GM10266 (cell line): ENCODE measurements at regions not wholly inside any gene's neighbourhood (a gene's known extent, or its start where the extent isn't known, plus 50 kb on each side); places are given as distances from the start of the nearest gene placed in this dataset.
"Not testable (repeated sequence)": the region's sequence is repeated elsewhere in the genome, so short reads cannot be mapped to it uniquely, and the experiment has no call there.

ENCODE experiments used
- DNase-seq: peaks from one replicate; pipeline ENCODE4 v3.0.0; 2012; ENCODE audit errors: extremely low spot score
- TF ChIP-seq, protein P1 (sequence below): IDR thresholded peaks from 2 replicates; pipeline ENCODE4 v1.5.1; 2012; ENCODE audit warnings: mild to moderate bottlenecking, low read depth; ENCODE audit not compliant: control insufficient read depth, insufficient read depth; ENCODE audit errors: missing control alignments

DNA sequence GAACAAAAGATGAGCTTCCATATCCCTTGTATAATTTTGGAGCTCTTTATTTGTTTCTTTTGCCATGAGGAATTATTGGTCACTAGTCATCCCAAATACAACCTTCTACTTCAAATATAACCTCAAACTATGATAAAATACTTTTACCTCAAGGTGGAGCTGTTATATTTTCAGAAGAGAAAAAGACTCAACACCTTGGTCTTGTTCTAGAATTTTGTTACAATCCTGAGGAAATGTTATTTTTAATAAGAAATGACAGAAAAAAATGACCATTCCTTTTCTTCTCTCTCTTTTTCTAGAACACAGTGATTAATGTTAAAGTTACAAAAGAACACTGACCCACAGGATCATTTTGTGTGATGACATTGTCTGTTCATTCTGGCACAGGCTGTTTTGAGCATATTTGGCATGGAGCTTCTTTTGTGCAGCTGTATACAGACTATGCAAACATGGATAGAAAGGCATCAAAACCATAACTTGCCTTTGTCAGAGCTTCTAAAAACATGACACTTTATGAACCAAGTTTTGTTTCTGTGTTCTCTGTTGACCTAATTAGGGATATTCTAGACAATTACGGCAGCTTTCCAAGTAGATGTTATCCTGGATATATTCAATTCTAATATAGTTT lies 159.6 kb upstream of the CTSO start:
- no peak for DNase-seq
- TF ChIP-seq, protein P1, sequence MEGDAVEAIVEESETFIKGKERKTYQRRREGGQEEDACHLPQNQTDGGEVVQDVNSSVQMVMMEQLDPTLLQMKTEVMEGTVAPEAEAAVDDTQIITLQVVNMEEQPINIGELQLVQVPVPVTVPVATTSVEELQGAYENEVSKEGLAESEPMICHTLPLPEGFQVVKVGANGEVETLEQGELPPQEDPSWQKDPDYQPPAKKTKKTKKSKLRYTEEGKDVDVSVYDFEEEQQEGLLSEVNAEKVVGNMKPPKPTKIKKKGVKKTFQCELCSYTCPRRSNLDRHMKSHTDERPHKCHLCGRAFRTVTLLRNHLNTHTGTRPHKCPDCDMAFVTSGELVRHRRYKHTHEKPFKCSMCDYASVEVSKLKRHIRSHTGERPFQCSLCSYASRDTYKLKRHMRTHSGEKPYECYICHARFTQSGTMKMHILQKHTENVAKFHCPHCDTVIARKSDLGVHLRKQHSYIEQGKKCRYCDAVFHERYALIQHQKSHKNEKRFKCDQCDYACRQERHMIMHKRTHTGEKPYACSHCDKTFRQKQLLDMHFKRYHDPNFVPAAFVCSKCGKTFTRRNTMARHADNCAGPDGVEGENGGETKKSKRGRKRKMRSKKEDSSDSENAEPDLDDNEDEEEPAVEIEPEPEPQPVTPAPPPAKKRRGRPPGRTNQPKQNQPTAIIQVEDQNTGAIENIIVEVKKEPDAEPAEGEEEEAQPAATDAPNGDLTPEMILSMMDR = peak; percentile 12

DNA sequence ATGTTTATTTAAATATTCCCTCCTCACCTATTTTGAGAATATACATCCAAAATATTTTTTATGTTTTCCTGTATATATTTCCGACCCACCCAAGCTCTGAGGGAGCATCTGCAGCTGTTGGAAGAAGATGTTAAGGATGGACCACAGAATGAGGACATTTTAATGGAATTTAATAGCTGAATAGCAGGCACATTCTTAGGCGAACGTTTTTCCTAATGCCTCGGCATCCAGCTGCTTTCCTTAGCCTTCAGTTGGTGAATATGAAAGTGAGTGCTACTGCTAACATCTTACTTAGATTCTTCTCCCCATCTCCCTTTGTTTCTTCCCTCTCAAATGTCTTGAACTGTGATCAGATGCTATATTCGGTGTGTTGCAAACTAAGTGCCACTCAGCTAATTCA lies 158.0 kb upstream of the CTSO start:
- DNase-seq = no peak
- TF ChIP-seq, protein P1 = no peak

DNA sequence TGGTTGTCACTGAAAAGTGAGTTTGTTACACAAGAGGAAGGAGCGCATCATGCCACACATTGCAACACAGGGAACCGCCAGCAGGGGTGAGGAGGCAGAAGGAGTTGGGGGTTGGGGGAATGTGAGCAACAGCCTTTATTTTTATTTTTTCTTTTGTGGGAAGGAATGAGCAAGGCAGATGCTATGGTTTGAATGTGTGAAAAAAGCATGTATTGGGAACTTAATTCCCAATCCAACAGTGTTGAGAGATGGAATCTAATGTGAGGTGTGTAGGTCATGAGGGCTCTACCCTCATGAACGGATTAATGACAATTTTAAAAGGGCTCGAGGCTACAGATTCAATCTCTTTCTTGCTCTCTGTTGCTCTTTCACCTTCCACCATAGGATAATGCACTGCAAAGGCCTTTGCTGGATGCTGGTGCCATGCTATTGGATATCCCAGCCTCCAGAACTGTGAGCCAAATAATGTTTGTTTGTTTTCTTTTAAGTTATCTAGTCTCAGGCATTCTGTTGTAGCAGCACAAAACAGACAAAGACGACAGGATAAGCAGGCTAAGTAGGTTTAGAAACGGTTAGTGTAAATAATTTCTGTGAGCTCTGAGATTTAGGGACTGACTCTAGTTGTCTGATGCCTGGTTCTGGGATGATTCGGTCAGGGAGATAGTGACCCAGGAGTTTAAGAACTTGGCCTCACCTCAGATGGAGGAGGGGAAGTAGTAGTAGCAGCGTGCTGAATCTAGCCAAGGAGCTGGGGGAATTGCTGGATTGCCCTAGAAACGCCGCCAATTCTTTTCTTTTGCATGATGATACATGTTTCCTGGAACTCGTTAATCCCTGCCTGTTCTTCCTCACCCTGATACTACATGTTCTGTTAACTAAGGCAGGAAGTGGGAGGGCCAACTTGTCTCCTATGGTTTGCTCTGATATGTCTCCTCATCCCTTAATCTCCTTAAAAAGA lies 156.6 kb upstream of the CTSO start:
- DNase-seq = no peak
- TF ChIP-seq, protein P1 = no peak

DNA sequence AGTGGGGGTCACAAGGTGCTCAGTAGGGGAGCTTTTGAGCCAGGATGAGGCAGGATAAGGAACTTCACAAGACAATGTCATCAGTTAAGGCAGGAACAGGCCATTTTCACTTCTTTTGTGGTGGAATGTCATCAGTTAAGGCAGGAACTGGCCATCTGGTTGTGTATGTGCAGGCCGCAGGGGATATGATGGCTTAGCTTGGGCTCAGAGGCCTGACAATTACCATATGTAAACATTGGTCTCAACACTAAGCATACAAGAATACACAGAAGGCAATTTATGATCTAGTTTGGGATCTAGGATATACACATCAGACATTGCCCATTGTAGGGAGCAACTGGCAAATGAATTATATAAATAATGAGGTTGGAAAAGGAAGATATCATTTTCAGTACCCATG lies 155.4 kb upstream of the CTSO start:
- not testable (repeated sequence) for DNase-seq

- TF ChIP-seq, protein P1 = no peak
- no peak for DNase-seq
Measured at GRCh38 chr4:156103311-156103710, 149.6 kb upstream of the CTSO start.

GRCh38 chr4:156102411-156102810 lies 148.7 kb upstream of the CTSO start:
- TF ChIP-seq, protein P1 = no peak
- no peak for DNase-seq

DNA sequence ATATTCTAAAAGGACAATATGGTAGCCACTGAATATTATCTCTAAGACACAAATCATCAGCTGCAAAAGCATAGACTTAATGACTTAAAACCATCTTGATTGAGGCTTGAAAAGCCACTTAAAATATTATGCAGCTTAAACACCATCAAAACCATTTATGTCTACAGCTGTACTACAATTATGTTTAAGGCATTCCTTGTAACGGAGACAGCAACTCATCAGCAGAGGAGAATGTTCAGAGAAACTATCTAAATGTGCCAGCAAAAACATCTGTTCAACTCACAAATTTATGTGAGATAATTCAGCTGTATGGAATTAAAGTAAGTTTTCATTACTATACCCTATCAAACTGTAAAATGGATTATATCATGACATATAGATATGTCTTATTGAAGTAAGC lies 147.9 kb upstream of the CTSO start:
- no peak for DNase-seq
- TF ChIP-seq, protein P1 = no peak
